HepG2 (cell line): ENCODE measurements at regions not wholly inside any gene's neighbourhood (a gene's known extent, or its start where the extent isn't known, plus 50 kb on each side); places are given as distances from the start of the nearest gene placed in this dataset.

Experiments used
- ATAC-seq: fragments of 200-7000 bp; cut with Tn5 transposase; 3 replicates; pipeline ENCODE4 v1.9.1; 2020; ENCODE audit warnings: mild to moderate bottlenecking, moderate library complexity
- BruUV-seq: library from RNA; stranded (reverse); fragments of 400-500 nt; replicated peaks from 2 replicates; lab custom pipeline; 2021; lab: Mats Ljungman, UMichigan
- CTCF ChIA-PET: fragments of 300-600 bp; formaldehyde crosslinking; extraction: SDS; loops from one replicate; lab custom pipeline; 2021; ENCODE audit warnings: low total read pairs, inconsistent platforms, low intra/inter-chr PET ratio; lab: Yijun Ruan, JAX
- POLR2A ChIA-PET: fragments of 350-600 bp; sonication (Branson Sonifier 250); formaldehyde crosslinking; loops from one replicate; lab custom pipeline; 2020; ENCODE audit warnings: antibody characterized with exemption, inconsistent platforms; lab: Yijun Ruan, JAX
- DNase-seq: peaks from one replicate; pipeline ENCODE4 v3.0.0-alpha.2; 2015; ENCODE audit warnings: low spot score
- FAIRE-seq: peaks from 3 replicates; lab custom pipeline; 2011; peaks lifted over from hg19 to GRCh38; lab: Jason Lieb, UNC
- H2AFZ ChIP-seq: one replicate; pipeline ENCODE4 v1.6.1; 2011; ENCODE audit warnings: low read length, inconsistent platforms
- H3K27ac ChIP-seq: fragments of 300-600 bp; 3 replicates; pipeline ENCODE4 v1.8.0; 2011; ENCODE audit warnings: mixed run types, mild to moderate bottlenecking, mixed read lengths, low read length, inconsistent platforms; ENCODE audit not compliant: insufficient read depth; ENCODE audit errors: extremely low read length
- H3K27me3 ChIP-seq, 2 experiments: fragments of 200-600 bp in 1 of 2; 2 replicates in 1 of 2; 3 replicates in 1 of 2; pipeline versions ENCODE4 v1.6.0 to v1.8.0; 2011; ENCODE audit warnings: low read length in 2 of 2, mild to moderate bottlenecking in 2 of 2, moderate library complexity in 2 of 2, inconsistent platforms in 1 of 2; ENCODE audit not compliant: insufficient read depth in 2 of 2, control insufficient read depth in 1 of 2
- H3K36me3 ChIP-seq, 2 experiments: fragments of 200-600 bp in 1 of 2; replicated peaks in 1 of 2; 2 replicates in 1 of 2; 3 replicates in 1 of 2; pipeline versions ENCODE4 v1.5.1 to v1.8.0; 2011; ENCODE audit warnings: low read length in 2 of 2, inconsistent platforms in 1 of 2; ENCODE audit not compliant: insufficient read depth in 2 of 2, control insufficient read depth in 1 of 2
- H3K4me1 ChIP-seq: 2 replicates; pipeline ENCODE4 v1.5.1; 2012; ENCODE audit warnings: low read length, inconsistent platforms; ENCODE audit not compliant: insufficient read depth
- H3K4me2 ChIP-seq: 2 replicates; pipeline ENCODE4 v1.6.0; 2011; ENCODE audit warnings: low read depth, low read length, inconsistent platforms
- H3K4me3 ChIP-seq, 3 experiments: fragments of 200-600 bp in 1 of 3; sonication (generic), shearing (Covaris generic) in 1 of 3; replicated peaks in 1 of 3; 2 replicates each; pipeline ENCODE4 v1.5.1; 2011 to 2016; ENCODE audit warnings: low read length in 3 of 3, inconsistent platforms in 2 of 3, low read depth in 2 of 3, mild to moderate bottlenecking in 2 of 3, control low read depth in 1 of 3, mixed read lengths in 1 of 3; ENCODE audit not compliant: insufficient read depth in 1 of 3
- H3K79me2 ChIP-seq: one replicate; pipeline ENCODE4 v1.6.1; 2011; ENCODE audit warnings: low read length, inconsistent platforms; ENCODE audit not compliant: insufficient read depth
- H3K9ac ChIP-seq: 2 replicates; pipeline ENCODE4 v1.6.0; 2011; ENCODE audit warnings: mild to moderate bottlenecking, low read depth, low read length, inconsistent platforms; ENCODE audit not compliant: insufficient read depth
- H3K9me3 ChIP-seq: 2 replicates; pipeline ENCODE4 v1.5.1; 2012; ENCODE audit warnings: mild to moderate bottlenecking, low read length
- H4K20me1 ChIP-seq: 2 replicates; pipeline ENCODE4 v1.6.0; 2011; ENCODE audit warnings: inconsistent platforms, mild to moderate bottlenecking, low read length, moderate library complexity; ENCODE audit not compliant: insufficient read depth
- FIP1L1 ChIP-seq: fragments of 200-400 bp; formaldehyde crosslinking; IDR thresholded peaks from 2 replicates; pipeline ENCODE4 v1.6.1; 2018; ENCODE audit warnings: low read depth, mild to moderate bottlenecking, low read length, moderate library complexity, borderline replicate concordance; ENCODE audit not compliant: insufficient read depth
- KDM6A ChIP-seq: IDR thresholded peaks from 2 replicates; pipeline ENCODE4 v1.6.1; 2016; ENCODE audit warnings: low read depth
- RNF2 ChIP-seq: fragments of 450-650 bp; conservative IDR thresholded peaks from 2 replicates; pipeline ENCODE4 v1.6.1; 2016; ENCODE audit warnings: low read depth
- SNAPC4 ChIP-seq: sonication (generic); formaldehyde crosslinking; IDR thresholded peaks from 2 replicates; pipeline ENCODE4 v1.4.0; 2020; ENCODE audit warnings: mild to moderate bottlenecking, missing genetic modification reagents
- ZBTB4 ChIP-seq: sonication (generic); formaldehyde crosslinking; IDR thresholded peaks from 2 replicates; pipeline ENCODE4 v1.4.0; 2020; ENCODE audit warnings: missing genetic modification reagents, mild to moderate bottlenecking, borderline replicate concordance
- ZBTB46 ChIP-seq: sonication (generic); formaldehyde crosslinking; IDR thresholded peaks from 2 replicates; pipeline ENCODE4 v1.4.0; 2020; ENCODE audit warnings: mild to moderate bottlenecking, missing genetic modification reagents, borderline replicate concordance
- ZFP37 ChIP-seq: sonication (generic); formaldehyde crosslinking; IDR thresholded peaks from 2 replicates; pipeline ENCODE4 v1.4.0; 2020; ENCODE audit warnings: missing genetic modification reagents, borderline replicate concordance
- ZNF17 ChIP-seq: sonication (generic); formaldehyde crosslinking; IDR thresholded peaks from 2 replicates; pipeline ENCODE4 v1.5.0; 2020; ENCODE audit warnings: mild to moderate bottlenecking, missing genetic modification reagents
- ZNF766 ChIP-seq: sonication (generic); formaldehyde crosslinking; IDR thresholded peaks from 2 replicates; pipeline ENCODE4 v1.5.0; 2020; ENCODE audit warnings: missing genetic modification reagents, borderline replicate concordance
- ZNF891 ChIP-seq: sonication (generic); formaldehyde crosslinking; IDR thresholded peaks from 2 replicates; pipeline ENCODE4 v1.5.0; 2020; ENCODE audit warnings: mild to moderate bottlenecking, missing genetic modification reagents
- ZSCAN20 ChIP-seq: sonication (generic); formaldehyde crosslinking; IDR thresholded peaks from 2 replicates; pipeline ENCODE4 v1.4.0; 2020; ENCODE audit warnings: missing genetic modification reagents, mild to moderate bottlenecking, borderline replicate concordance
- WGBS: methylation state at CpG from one replicate; pipeline ENCODE4 v1.1.6; 2017; ENCODE audit warnings: low lambda C conversion rate; 5-methylcytosine and 5-hydroxymethylcytosine counted together
- in situ Hi-C: cut with HindIII; loops from 2 replicates; pipeline ENCODE4 v1.10.0; 2017; ENCODE audit warnings: low pct_unique_long_range_greater_than_20kb; ENCODE audit not compliant: extremely low pct_ligation_motif_present
- intact Hi-C: fragments of 100-400 bp; cut with micrococcal nuclease; formaldehyde crosslinking; loops from one replicate; pipeline ENCODE4 v1.10.0; 2022; ENCODE audit not compliant: unreplicated experiment
- TF ChIP-seq, protein P1 (sequence below): sonication (generic); formaldehyde crosslinking; IDR thresholded peaks from 2 replicates; pipeline ENCODE4 v1.5.0; 2020; ENCODE audit warnings: missing genetic modification reagents, mild to moderate bottlenecking, borderline replicate concordance

DNA sequence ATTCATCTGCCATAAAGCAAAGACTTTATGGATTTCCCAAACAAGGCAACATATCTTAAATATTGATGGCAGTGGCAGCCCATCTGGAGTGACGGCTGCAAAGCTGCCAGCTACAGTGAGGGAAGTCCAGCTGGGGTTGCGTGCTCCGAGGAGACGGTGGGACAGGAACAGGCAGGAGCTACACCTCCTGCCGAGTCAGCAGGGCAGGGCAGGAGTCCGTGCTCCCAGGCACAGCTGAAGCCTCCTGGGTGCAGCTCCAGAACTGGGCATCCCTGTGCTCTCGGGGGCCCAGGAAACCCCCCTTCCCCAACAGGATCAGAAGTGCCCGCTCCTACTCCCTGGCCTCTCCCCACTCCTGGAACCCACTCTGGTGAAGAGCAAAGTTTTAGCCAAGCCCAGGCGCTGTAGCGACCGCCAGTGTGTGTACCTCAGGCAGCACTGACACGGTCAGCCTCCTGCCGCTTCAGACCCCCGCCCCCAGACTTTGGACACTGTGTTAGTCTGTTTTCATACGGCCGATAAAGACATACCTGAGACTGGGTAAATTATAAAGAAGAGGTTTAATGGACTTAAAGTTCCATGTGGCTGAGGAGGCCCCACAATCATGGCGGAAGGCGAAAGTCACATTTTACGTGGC, 556.4 kb upstream of the CCDC54 start (continued):
- TF ChIP-seq SNAPC4 (CRISPR knock-in tag): no peak
- TF ChIP-seq, all 625 proteins: peak for 0

DNA sequence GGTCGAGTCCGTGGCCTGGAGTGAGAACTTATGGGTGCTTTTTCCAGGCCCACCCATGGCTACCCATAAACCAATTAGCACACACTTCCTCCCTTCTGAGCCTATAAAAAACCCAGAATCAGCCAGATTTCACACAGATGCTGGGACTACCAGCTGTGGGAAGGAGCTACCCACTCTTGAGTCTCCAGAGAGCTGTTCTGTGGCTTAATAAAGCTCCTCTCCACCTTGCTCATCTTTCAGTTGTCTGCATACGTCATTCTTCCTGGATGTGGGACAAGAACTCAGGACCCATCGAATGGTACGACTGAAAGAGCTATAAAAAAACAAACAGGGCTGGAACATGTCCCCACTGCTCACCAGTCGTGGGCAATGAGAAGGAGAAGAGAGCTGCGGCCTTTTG, 555.4 kb upstream of the CCDC54 start:
- in situ Hi-C loops: no loop called here
- no TSS peak for BruUV-seq
- intact Hi-C loops: no loop called here
- TF ChIP-seq ZNF891 (CRISPR knock-in tag) (no peak), ZNF766 (CRISPR knock-in tag) (no peak), KDM6A (no peak), RNF2 (no peak), ZSCAN20 (CRISPR knock-in tag) (no peak), ZNF17 (CRISPR knock-in tag) (no peak), ZBTB4 (no peak), ZBTB46 (CRISPR knock-in tag) (no peak), FIP1L1 (no peak), ZFP37 (CRISPR knock-in tag) (no peak)
- TF ChIP-seq, protein P1, sequence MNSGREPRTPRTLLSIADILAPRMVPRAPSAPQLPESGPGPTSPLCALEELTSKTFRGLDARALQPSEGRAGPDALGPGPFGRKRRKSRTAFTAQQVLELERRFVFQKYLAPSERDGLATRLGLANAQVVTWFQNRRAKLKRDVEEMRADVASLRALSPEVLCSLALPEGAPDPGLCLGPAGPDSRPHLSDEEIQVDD (CRISPR knock-in tag): no peak

More for the DNA sequence above, 555.4 kb upstream of the CCDC54 start:
- H3K4me2 ChIP-seq: no peak overlapping the region
- no peak overlapping the region for H3K9ac ChIP-seq
- no peak overlapping the region for H3K27ac ChIP-seq
- H2AFZ ChIP-seq: no peak overlapping the region
- no peaks in the 10 kb centered on the region for H4K20me1 ChIP-seq
- no peak for ATAC-seq
- H3K4me3 ChIP-seq: no peak overlapping the region
- POLR2A ChIA-PET: no interaction called here
- peaks cover 0 to 1% of the 10 kb centered on the region in 2 experiments; a peak in 1 of 5 replicates for H3K27me3 ChIP-seq
- FAIRE-seq: no peak
- no peak for DNase-seq
- WGBS: 14% methylated on average over 7 of the region's 7 CpGs
- CTCF ChIA-PET: no interaction called here
- no peaks in the 10 kb centered on the region for H3K9me3 ChIP-seq
- no peaks in the 10 kb centered on the region for H3K4me1 ChIP-seq
- no peaks in the 10 kb centered on the region for H3K79me2 ChIP-seq
- H3K36me3 ChIP-seq: no peaks in the 10 kb centered on the region
